C4-2B (cell line): ENCODE measurements at regions not wholly inside any gene's neighbourhood (a gene's known extent, or its start where the extent isn't known, plus 50 kb on each side); places are given as distances from the start of the nearest gene placed in this dataset.

ENCODE experiments used
- ZFX ChIP-seq: fragments of 450-650 bp; IDR thresholded peaks from 2 replicates; pipeline ENCODE4 v1.6.1; 2017
- TF ChIP-seq, protein P1 (sequence below): fragments of 450-650 bp; conservative IDR thresholded peaks from 2 replicates; pipeline ENCODE4 v1.5.1; 2017; ENCODE audit warnings: mild to moderate bottlenecking

GRCh38 chr4:171472230-171472629 lies 341.0 kb upstream of the GALNTL6 start:
- TF ChIP-seq, protein P1, sequence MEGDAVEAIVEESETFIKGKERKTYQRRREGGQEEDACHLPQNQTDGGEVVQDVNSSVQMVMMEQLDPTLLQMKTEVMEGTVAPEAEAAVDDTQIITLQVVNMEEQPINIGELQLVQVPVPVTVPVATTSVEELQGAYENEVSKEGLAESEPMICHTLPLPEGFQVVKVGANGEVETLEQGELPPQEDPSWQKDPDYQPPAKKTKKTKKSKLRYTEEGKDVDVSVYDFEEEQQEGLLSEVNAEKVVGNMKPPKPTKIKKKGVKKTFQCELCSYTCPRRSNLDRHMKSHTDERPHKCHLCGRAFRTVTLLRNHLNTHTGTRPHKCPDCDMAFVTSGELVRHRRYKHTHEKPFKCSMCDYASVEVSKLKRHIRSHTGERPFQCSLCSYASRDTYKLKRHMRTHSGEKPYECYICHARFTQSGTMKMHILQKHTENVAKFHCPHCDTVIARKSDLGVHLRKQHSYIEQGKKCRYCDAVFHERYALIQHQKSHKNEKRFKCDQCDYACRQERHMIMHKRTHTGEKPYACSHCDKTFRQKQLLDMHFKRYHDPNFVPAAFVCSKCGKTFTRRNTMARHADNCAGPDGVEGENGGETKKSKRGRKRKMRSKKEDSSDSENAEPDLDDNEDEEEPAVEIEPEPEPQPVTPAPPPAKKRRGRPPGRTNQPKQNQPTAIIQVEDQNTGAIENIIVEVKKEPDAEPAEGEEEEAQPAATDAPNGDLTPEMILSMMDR = no peak
- no peak for TF ChIP-seq ZFX
